ENCODE measurements at regions not wholly inside any gene's neighbourhood (a gene's known extent, or its start where the extent isn't known, plus 50 kb on each side); places are given as distances from the start of the nearest gene placed in this dataset.

- TF ChIP-seq EZH2phosphoT487 (IDR thresholded peaks at IDR 0.05; ENCODE audit: borderline replicate concordance), result no peak
- no peak for TF ChIP-seq ZFX (IDR thresholded peaks at IDR 0.05)
- no peak for TF ChIP-seq EZH2 (IDR thresholded peaks at IDR 0.05)
- no peak for TF ChIP-seq ZBTB33 (IDR thresholded peaks at IDR 0.05; ENCODE audit: extremely low read depth, insufficient replicate concordance, low read length)
- no peak for TF ChIP-seq POLR2A (IDR thresholded peaks at IDR 0.05; ENCODE audit: borderline replicate concordance, extremely low read depth, insufficient read depth, insufficient read length)
- TF ChIP-seq POLR2AphosphoS5 (IDR thresholded peaks at IDR 0.05; ENCODE audit: low read depth, low read length), result no peak
- TF ChIP-seq RAD21 (IDR thresholded peaks at IDR 0.05; ENCODE audit: low read depth), result no peak
- TF ChIP-seq MAX (IDR thresholded peaks at IDR 0.05), result no peak
- TF ChIP-seq SRF (IDR thresholded peaks at IDR 0.05; ENCODE audit: low read depth), result no peak
- Histone ChIP-seq H4K20me1 (ENCODE audit: insufficient read depth) (no peaks in the 10 kb centered on the region), H3K4me3 (replicated peaks in 1 of 2; ENCODE audit: low read depth in 1 of 2, low read length in 2 of 2) (no peak overlapping the region), H3K27me3 (ENCODE audit: insufficient read depth, low read length) (no peaks in the 10 kb centered on the region), H3K79me2 (ENCODE audit: insufficient read depth, low read length) (no peaks in the 10 kb centered on the region), H2AFZ (ENCODE audit: low read depth, low read length, poor library complexity, severe bottlenecking) (no peak overlapping the region), H3K9me3 (ENCODE audit: control insufficient read depth in 1 of 2, insufficient read depth in 1 of 2, low read depth in 1 of 2, low read length in 2 of 2) (no peaks in the 10 kb centered on the region), H3K4me1 (ENCODE audit: control insufficient read depth in 1 of 2, insufficient read depth in 2 of 2, low read length in 2 of 2) (no peaks in the 10 kb centered on the region), H3K27ac (ENCODE audit: low read depth, low read length) (no peak overlapping the region), H3K9me2 (ENCODE audit: insufficient read depth) (no peaks in the 10 kb centered on the region), H3K9ac (ENCODE audit: low read length) (no peak overlapping the region), H3K36me3 (ENCODE audit: control insufficient read depth in 1 of 2, insufficient read depth in 2 of 2, low read length in 2 of 2) (no peaks in the 10 kb centered on the region), H3K4me2 (ENCODE audit: low read length) (no peak overlapping the region)
- POLR2A ChIA-PET, result no interaction called here
- RAD21 ChIA-PET (ENCODE audit: low non-redundant PET in 1 of 2, low total read pairs in 2 of 2, uncharacterized antibody in 2 of 2, unreplicated experiment in 2 of 2), result no interaction called here
- intact Hi-C loops (cut with micrococcal nuclease), result no loop called here
- CTCF ChIA-PET, result no interaction called here
- BruUV-seq (replicated peaks), result no TSS peak
- no peak for ATAC-seq
- DNase-seq (ENCODE audit: low read depth, low spot score), result no peak
Observed at GRCh38 chr10:52895059-52895458, 122.5 kb upstream of the MBL2 start.

GRCh38 chr10:52890281-52890680 is 117.7 kb upstream of the MBL2 start:
- CTCF ChIA-PET, result interaction anchor here (1.2 kb wide), 1 partner anchor 72 kb away, joined by 3 read pairs; no protein-coding TSS in a partner anchor
- Histone ChIP-seq H3K79me2 (ENCODE audit: insufficient read depth, low read length) (no peaks in the 10 kb centered on the region), H3K9me2 (ENCODE audit: insufficient read depth) (no peaks in the 10 kb centered on the region), H3K4me1 (ENCODE audit: control insufficient read depth in 1 of 2, insufficient read depth in 2 of 2, low read length in 2 of 2) (no peaks in the 10 kb centered on the region), H3K36me3 (ENCODE audit: control insufficient read depth in 1 of 2, insufficient read depth in 2 of 2, low read length in 2 of 2) (no peaks in the 10 kb centered on the region), H3K9me3 (ENCODE audit: control insufficient read depth in 1 of 2, insufficient read depth in 1 of 2, low read depth in 1 of 2, low read length in 2 of 2) (no peaks in the 10 kb centered on the region), H3K27me3 (ENCODE audit: insufficient read depth, low read length) (no peaks in the 10 kb centered on the region), H4K20me1 (ENCODE audit: insufficient read depth) (no peaks in the 10 kb centered on the region), H3K27ac (ENCODE audit: low read depth, low read length) (no peak overlapping the region), H3K4me3 (replicated peaks in 1 of 2; ENCODE audit: low read depth in 1 of 2, low read length in 2 of 2) (no peak overlapping the region), H3K4me2 (ENCODE audit: low read length) (no peak overlapping the region), H2AFZ (ENCODE audit: low read depth, low read length, poor library complexity, severe bottlenecking) (no peak overlapping the region), H3K9ac (ENCODE audit: low read length) (no peak overlapping the region)
- no TSS peak for BruUV-seq (replicated peaks)
- intact Hi-C loops (cut with micrococcal nuclease), result no loop called here
- RAD21 ChIA-PET (ENCODE audit: low non-redundant PET in 1 of 2, low total read pairs in 2 of 2, uncharacterized antibody in 2 of 2, unreplicated experiment in 2 of 2), result no interaction called here
- TF ChIP-seq POLR2A (IDR thresholded peaks at IDR 0.05; ENCODE audit: borderline replicate concordance, extremely low read depth, insufficient read depth, insufficient read length) (no peak), REST (IDR thresholded peaks at IDR 0.05; ENCODE audit: low read depth) (no peak), FOSL1 (IDR thresholded peaks at IDR 0.05; ENCODE audit: low read depth) (no peak), JUND (IDR thresholded peaks at IDR 0.05) (no peak), EZH2 (IDR thresholded peaks at IDR 0.05) (no peak)
- DNase-seq (ENCODE audit: low read depth, low spot score), result no peak
- no peak for ATAC-seq
- POLR2A ChIA-PET, result no interaction called here
